ENCODE measurements at regions not wholly inside any gene's neighbourhood (a gene's known extent, or its start where the extent isn't known, plus 50 kb on each side); places are given as distances from the start of the nearest gene placed in this dataset.

DNA sequence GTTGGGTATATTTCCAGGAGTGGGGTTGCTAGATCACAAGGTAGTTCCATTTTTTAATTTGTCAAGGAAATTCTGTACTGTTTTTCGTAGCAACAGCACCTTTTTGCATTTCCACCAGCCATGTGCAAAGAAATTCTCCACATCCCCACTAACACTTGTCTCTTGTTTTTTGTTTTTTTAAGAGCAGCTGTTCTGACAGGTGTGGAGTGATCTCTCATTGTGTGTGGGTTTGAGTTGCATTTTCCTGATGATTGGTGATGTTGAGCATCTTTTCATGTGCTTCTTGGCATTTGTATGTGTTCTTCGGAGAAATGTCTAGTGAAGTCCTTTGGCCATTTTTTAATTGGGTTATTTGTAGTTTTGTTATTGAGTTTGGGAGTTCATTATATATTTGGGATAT lies 80.3 kb upstream of the PUDP start:
- TF ChIP-seq POLR2A (IDR thresholded peaks at IDR 0.05), result no peak
- TF ChIP-seq, protein P1, sequence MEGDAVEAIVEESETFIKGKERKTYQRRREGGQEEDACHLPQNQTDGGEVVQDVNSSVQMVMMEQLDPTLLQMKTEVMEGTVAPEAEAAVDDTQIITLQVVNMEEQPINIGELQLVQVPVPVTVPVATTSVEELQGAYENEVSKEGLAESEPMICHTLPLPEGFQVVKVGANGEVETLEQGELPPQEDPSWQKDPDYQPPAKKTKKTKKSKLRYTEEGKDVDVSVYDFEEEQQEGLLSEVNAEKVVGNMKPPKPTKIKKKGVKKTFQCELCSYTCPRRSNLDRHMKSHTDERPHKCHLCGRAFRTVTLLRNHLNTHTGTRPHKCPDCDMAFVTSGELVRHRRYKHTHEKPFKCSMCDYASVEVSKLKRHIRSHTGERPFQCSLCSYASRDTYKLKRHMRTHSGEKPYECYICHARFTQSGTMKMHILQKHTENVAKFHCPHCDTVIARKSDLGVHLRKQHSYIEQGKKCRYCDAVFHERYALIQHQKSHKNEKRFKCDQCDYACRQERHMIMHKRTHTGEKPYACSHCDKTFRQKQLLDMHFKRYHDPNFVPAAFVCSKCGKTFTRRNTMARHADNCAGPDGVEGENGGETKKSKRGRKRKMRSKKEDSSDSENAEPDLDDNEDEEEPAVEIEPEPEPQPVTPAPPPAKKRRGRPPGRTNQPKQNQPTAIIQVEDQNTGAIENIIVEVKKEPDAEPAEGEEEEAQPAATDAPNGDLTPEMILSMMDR (IDR thresholded peaks at IDR 0.05), result no peak

Measured in prostate gland (tissue), 2 donors.